PC-3 (cell line): ENCODE measurements at regions not wholly inside any gene's neighbourhood (a gene's known extent, or its start where the extent isn't known, plus 50 kb on each side); places are given as distances from the start of the nearest gene placed in this dataset.

ENCODE experiments used
- EZH2phosphoT487 ChIP-seq: fragments of 300-600 bp; sonication (generic); IDR thresholded peaks from 2 replicates; pipeline ENCODE4 v1.6.1; 2018; ENCODE audit warnings: mild to moderate bottlenecking, antibody characterized with exemption, low read length, borderline replicate concordance
- TF ChIP-seq, protein P1 (sequence below): fragments of 300-600 bp; sonication (generic); conservative IDR thresholded peaks from 2 replicates; pipeline ENCODE4 v1.5.1; 2017; ENCODE audit warnings: antibody characterized with exemption, low read depth, mild to moderate bottlenecking, low read length

- TF ChIP-seq, protein P1, sequence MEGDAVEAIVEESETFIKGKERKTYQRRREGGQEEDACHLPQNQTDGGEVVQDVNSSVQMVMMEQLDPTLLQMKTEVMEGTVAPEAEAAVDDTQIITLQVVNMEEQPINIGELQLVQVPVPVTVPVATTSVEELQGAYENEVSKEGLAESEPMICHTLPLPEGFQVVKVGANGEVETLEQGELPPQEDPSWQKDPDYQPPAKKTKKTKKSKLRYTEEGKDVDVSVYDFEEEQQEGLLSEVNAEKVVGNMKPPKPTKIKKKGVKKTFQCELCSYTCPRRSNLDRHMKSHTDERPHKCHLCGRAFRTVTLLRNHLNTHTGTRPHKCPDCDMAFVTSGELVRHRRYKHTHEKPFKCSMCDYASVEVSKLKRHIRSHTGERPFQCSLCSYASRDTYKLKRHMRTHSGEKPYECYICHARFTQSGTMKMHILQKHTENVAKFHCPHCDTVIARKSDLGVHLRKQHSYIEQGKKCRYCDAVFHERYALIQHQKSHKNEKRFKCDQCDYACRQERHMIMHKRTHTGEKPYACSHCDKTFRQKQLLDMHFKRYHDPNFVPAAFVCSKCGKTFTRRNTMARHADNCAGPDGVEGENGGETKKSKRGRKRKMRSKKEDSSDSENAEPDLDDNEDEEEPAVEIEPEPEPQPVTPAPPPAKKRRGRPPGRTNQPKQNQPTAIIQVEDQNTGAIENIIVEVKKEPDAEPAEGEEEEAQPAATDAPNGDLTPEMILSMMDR: no peak
- TF ChIP-seq EZH2phosphoT487: no peak
Measured at GRCh38 chr13:111908361-111908760, 158.6 kb upstream of the SOX1 start.
